A549 (cell line): ENCODE measurements at regions not wholly inside any gene's neighbourhood (a gene's known extent, or its start where the extent isn't known, plus 50 kb on each side); places are given as distances from the start of the nearest gene placed in this dataset.

ENCODE experiments used
- ATAC-seq, 2 experiments: fragments of 200-7000 bp in 1 of 2; fragments of >200 bp in 1 of 2; cut with Nextera tagmentation in 1 of 2; cut with Tn5 transposase in 1 of 2; 3 replicates each; pipeline versions ENCODE4 v1.8.0 to v1.9.1; 2018 to 2020; ENCODE audit warnings: mild to moderate bottlenecking in 1 of 2, moderate library complexity in 1 of 2
- CTCF ChIA-PET: fragments of 300-600 bp; sonication (Branson Sonifier 250); formaldehyde crosslinking; extraction: SDS; loops from one replicate; lab custom pipeline; 2021; ENCODE audit warnings: antibody characterized with exemption, inconsistent platforms; lab: Yijun Ruan, JAX
- POLR2A ChIA-PET: fragments of 350-600 bp; formaldehyde crosslinking; extraction: SDS; loops from one replicate; lab custom pipeline; 2021; ENCODE audit warnings: antibody characterized with exemption, inconsistent platforms; lab: Yijun Ruan, JAX
- DNase-seq, 2 experiments: peaks; one replicate each; pipeline versions ENCODE4 v3.0.0 to v3.0.0-alpha.2; 2011 to 2016; ENCODE audit warnings: low read depth in 1 of 2, low spot score in 1 of 2
- FAIRE-seq: peaks from 2 replicates; lab custom pipeline; 2011; peaks lifted over from hg19 to GRCh38; lab: Jason Lieb, UNC
- H3K27ac ChIP-seq, 2 experiments: fragments of >200 bp; sonication (Bioruptor Twin); formaldehyde crosslinking; 3 replicates each; pipeline ENCODE4 v1.5.1; 2016 to 2017
- H3K4me1 ChIP-seq: fragments of >200 bp; sonication (Bioruptor Twin); formaldehyde crosslinking; 3 replicates; pipeline ENCODE4 v1.6.1; 2016
- H3K4me2 ChIP-seq: fragments of >200 bp; sonication (Bioruptor Twin); formaldehyde crosslinking; 3 replicates; pipeline ENCODE4 v1.6.1; 2016
- H3K4me3 ChIP-seq: fragments of >200 bp; sonication (Bioruptor Twin); formaldehyde crosslinking; 3 replicates; pipeline ENCODE4 v1.5.1; 2016
- H3K9me3 ChIP-seq: fragments of >200 bp; sonication (Bioruptor Twin); formaldehyde crosslinking; 3 replicates; pipeline ENCODE4 v1.6.1; 2016
- ATOH8 ChIP-seq: fragments of 250-450 bp; sonication (Bioruptor Pico); IDR thresholded peaks from 2 replicates; pipeline ENCODE4 v1.5.0; 2020; ENCODE audit warnings: low read depth, mild to moderate bottlenecking, moderate library complexity
- BHLHE40 ChIP-seq: IDR thresholded peaks from 2 replicates; pipeline ENCODE4 v1.6.1; 2012; ENCODE audit warnings: low read depth, low read length, inconsistent platforms
- E2F6 ChIP-seq: IDR thresholded peaks from 2 replicates; pipeline ENCODE4 v1.6.1; 2012; ENCODE audit warnings: low read depth, borderline replicate concordance
- FOSL2 ChIP-seq, 2 experiments: fragments of 450-650 bp in 1 of 2; fragments of >200 bp in 1 of 2; sonication (Bioruptor Twin) in 1 of 2; formaldehyde crosslinking; IDR thresholded peaks; 2 replicates each; pipeline versions ENCODE4 v1.5.0 to v1.6.1; 2016 to 2020; ENCODE audit warnings: mild to moderate bottlenecking in 1 of 2, moderate library complexity in 1 of 2
- FOXS1 ChIP-seq: fragments of 250-450 bp; sonication (Bioruptor Pico); IDR thresholded peaks from 2 replicates; pipeline ENCODE4 v1.5.0; 2020; ENCODE audit warnings: mild to moderate bottlenecking, moderate library complexity
- GATA3 ChIP-seq: IDR thresholded peaks from 2 replicates; pipeline ENCODE4 v1.6.1; 2012; ENCODE audit warnings: borderline replicate concordance
- HDAC2 ChIP-seq: fragments of 200-600 bp; sonication (generic); IDR thresholded peaks from 2 replicates; pipeline ENCODE4 v1.6.1; 2016
- HES2 ChIP-seq: fragments of >200 bp; sonication (Bioruptor Twin); formaldehyde crosslinking; IDR thresholded peaks from 2 replicates; pipeline ENCODE4 v1.6.1; 2016
- HOXA7 ChIP-seq: fragments of 250-450 bp; sonication (Bioruptor Pico); IDR thresholded peaks from 2 replicates; pipeline ENCODE4 v1.5.0; 2020; ENCODE audit warnings: mild to moderate bottlenecking, moderate library complexity
- MAFK ChIP-seq: fragments of 450-650 bp; IDR thresholded peaks from 2 replicates; pipeline ENCODE4 v1.6.1; 2014; ENCODE audit not compliant: partially characterized antibody
- MAX ChIP-seq: IDR thresholded peaks from 2 replicates; pipeline ENCODE4 v1.6.1; 2012
- MAZ ChIP-seq: fragments of 150-350 bp; IDR thresholded peaks from 2 replicates; pipeline ENCODE4 v1.6.1; 2014; ENCODE audit warnings: antibody characterized with exemption, low read depth, low read length, borderline replicate concordance
- MYC ChIP-seq: IDR thresholded peaks from 2 replicates; pipeline ENCODE4 v1.6.1; 2012; ENCODE audit warnings: mild to moderate bottlenecking, inconsistent platforms, low read length, improper control_type of control experiment, borderline replicate concordance
- PHF8 ChIP-seq: fragments of 200-600 bp; sonication (generic); IDR thresholded peaks from 2 replicates; pipeline ENCODE4 v1.6.1; 2016; ENCODE audit warnings: low read depth, mild to moderate bottlenecking, antibody characterized with exemption, moderate library complexity, borderline replicate concordance
- POLR2A ChIP-seq: IDR thresholded peaks from 2 replicates; pipeline ENCODE4 v1.6.1; 2012; ENCODE audit warnings: mild to moderate bottlenecking, low read length
- POLR2AphosphoS2 ChIP-seq: conservative IDR thresholded peaks from 2 replicates; pipeline ENCODE4 v1.6.1; 2012; ENCODE audit warnings: low read length, improper control_type of control experiment, inconsistent platforms
- RAD21 ChIP-seq, 2 experiments: fragments of >200 bp in 1 of 2; sonication (Bioruptor Twin) in 1 of 2; formaldehyde crosslinking in 1 of 2; IDR thresholded peaks in 1 of 2; conservative IDR thresholded peaks in 1 of 2; 2 replicates in 1 of 2; 3 replicates in 1 of 2; pipeline ENCODE4 v1.6.1; 2012 to 2018; ENCODE audit warnings: inconsistent platforms in 1 of 2
- RARB ChIP-seq: fragments of 250-450 bp; sonication (Bioruptor Pico); IDR thresholded peaks from 2 replicates; pipeline ENCODE4 v1.8.0; 2021; ENCODE audit warnings: mild to moderate bottlenecking, moderate library complexity
- RCOR1 ChIP-seq: fragments of 150-350 bp; IDR thresholded peaks from 2 replicates; pipeline ENCODE4 v1.6.1; 2014; ENCODE audit warnings: antibody characterized with exemption, low read length, low read depth
- TFCP2L1 ChIP-seq: fragments of 250-450 bp; sonication (Bioruptor Pico); IDR thresholded peaks from 2 replicates; pipeline ENCODE4 v1.5.0; 2021; ENCODE audit warnings: mild to moderate bottlenecking
- ZC3H11A ChIP-seq: fragments of 450-650 bp; IDR thresholded peaks from 2 replicates; pipeline ENCODE4 v1.6.1; 2014; ENCODE audit warnings: antibody characterized with exemption, mild to moderate bottlenecking
- ZFP36 ChIP-seq: fragments of 450-650 bp; IDR thresholded peaks from 2 replicates; pipeline ENCODE4 v1.6.1; 2014; ENCODE audit warnings: borderline replicate concordance; ENCODE audit not compliant: partially characterized antibody
- ZNF302 ChIP-seq: fragments of 250-450 bp; sonication (Bioruptor Pico); IDR thresholded peaks from 2 replicates; pipeline ENCODE4 v1.9.0; 2021; ENCODE audit warnings: inconsistent platforms, mild to moderate bottlenecking, moderate library complexity
- WGBS: methylation state at CpG from one replicate; pipeline ENCODE4 v1.1.6; 2017; ENCODE audit errors: missing lambda C conversion rate; 5-methylcytosine and 5-hydroxymethylcytosine counted together

GRCh38 chr6:14826456-14826855, 419.4 kb upstream of the JARID2 start:
- Histone ChIP-seq H3K9me3 (no peaks in the 10 kb centered on the region), H3K4me2 (no peak overlapping the region), H3K4me3 (no peak overlapping the region), H3K4me1 (no peaks in the 10 kb centered on the region), H3K27ac (no peak overlapping the region)
- TF ChIP-seq ZC3H11A = no peak
- TF ChIP-seq RARB (CRISPR knock-in tag) = no peak
- TF ChIP-seq FOSL2 (IDR thresholded peaks at IDR 0.05) = no peak
- TF ChIP-seq FOSL2 (CRISPR knock-in tag; IDR thresholded peaks at IDR 0.05) = no peak
- no peak for TF ChIP-seq POLR2A
- TF ChIP-seq PHF8 = no peak
- DNase-seq (no peak), FAIRE-seq (no peak), ATAC-seq (no peak)
- 74% methylated on average over 4 of the region's 4 CpGs for WGBS
- CTCF ChIA-PET = no interaction called here
- POLR2A ChIA-PET = no interaction called here

GRCh38 chr6:14827354-14827753, 418.5 kb upstream of the JARID2 start:
- DNase-seq = no peak
- no peak for FAIRE-seq
- H3K9me3 ChIP-seq = no peaks in the 10 kb centered on the region
- POLR2A ChIA-PET = no interaction called here
- 96% methylated on average over 9 of the region's 10 CpGs for WGBS
- no peak overlapping the region for H3K4me3 ChIP-seq
- no peak overlapping the region for H3K4me2 ChIP-seq
- no peak overlapping the region for H3K27ac ChIP-seq
- no peak for ATAC-seq
- no peak for TF ChIP-seq MAZ
- no peak for TF ChIP-seq RCOR1
- TF ChIP-seq MAFK = no peak
- no peak for TF ChIP-seq POLR2AphosphoS2
- no peak for TF ChIP-seq MYC
- CTCF ChIA-PET = no interaction called here
- no peaks in the 10 kb centered on the region for H3K4me1 ChIP-seq

- Histone ChIP-seq H3K9me3 (no peaks in the 10 kb centered on the region), H3K27ac (no peak overlapping the region), H3K4me2 (no peak overlapping the region), H3K4me3 (no peak overlapping the region), H3K4me1 (no peaks in the 10 kb centered on the region)
- TF ChIP-seq MYC (no peak), HOXA7 (CRISPR knock-in tag) (no peak), FOXS1 (CRISPR knock-in tag) (no peak), GATA3 (no peak), BHLHE40 (no peak), MAX (no peak), ZNF302 (no peak), ZFP36 (no peak), HDAC2 (no peak), HES2 (no peak), E2F6 (no peak), TFCP2L1 (no peak), ATOH8 (CRISPR knock-in tag) (no peak), RAD21 (conservative IDR thresholded peaks at IDR 0.05 in 1 of 2, IDR thresholded peaks at IDR 0.05 in 1 of 2) (no peak)
- CTCF ChIA-PET = no interaction called here
- DNase-seq (no peak), ATAC-seq (no peak), FAIRE-seq (no peak)
- POLR2A ChIA-PET = no interaction called here
- WGBS = 63% methylated on average over 9 of the region's 9 CpGs
These were observed 417.7 kb upstream of the JARID2 start for GRCh38 chr6:14828201-14828611.
